Retinal pigment epithelial cell (primary cell): ENCODE measurements at regions not wholly inside any gene's neighbourhood (a gene's known extent, or its start where the extent isn't known, plus 50 kb on each side); places are given as distances from the start of the nearest gene placed in this dataset.

Source experiments
- DNase-seq: peaks from one replicate; pipeline ENCODE4 v3.0.0-alpha.2; 2010; ENCODE audit warnings: low read depth
- H3K4me3 ChIP-seq: 2 replicates; pipeline ENCODE4 v1.5.1; 2011; ENCODE audit warnings: mild to moderate bottlenecking, low read length, control low read depth, moderate library complexity
- TF ChIP-seq, protein P1 (sequence below): conservative IDR thresholded peaks from 2 replicates; pipeline ENCODE4 v1.5.1; 2011; ENCODE audit warnings: low read depth, low read length, control low read depth, inconsistent platforms

DNA sequence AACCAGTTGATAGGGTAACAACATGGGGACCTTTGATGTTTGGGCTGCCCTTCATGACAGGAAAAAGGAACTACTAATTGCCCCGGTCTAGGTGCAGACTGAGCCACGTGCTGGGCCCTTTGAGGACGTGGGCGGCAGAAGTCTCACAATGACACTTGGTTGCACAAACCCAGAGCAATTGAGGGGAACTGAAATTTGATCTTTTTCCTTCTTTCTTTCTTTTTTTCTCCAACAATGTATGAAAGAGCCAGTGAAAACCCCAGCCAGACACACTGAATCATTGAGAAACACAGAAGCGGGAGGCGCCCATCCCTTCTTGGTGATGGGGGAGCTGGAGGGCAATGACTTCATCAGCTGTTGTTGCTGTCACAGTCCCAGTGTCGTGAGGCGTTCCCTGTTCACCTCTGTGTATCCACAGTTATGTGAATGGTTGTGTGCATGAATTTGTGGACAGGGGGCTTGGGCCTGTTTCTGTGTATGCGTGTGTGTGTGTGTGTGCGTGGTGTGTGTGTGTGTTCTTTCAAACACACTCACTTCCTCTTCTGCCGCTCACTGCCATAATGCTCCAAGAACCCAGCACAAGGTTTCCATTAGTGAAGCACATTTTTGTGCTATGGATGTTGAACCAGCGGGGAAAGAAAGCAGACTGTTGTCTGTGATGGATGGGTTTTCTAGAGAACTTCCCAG lies 137.5 kb upstream of the CCND2 start:
- TF ChIP-seq, protein P1, sequence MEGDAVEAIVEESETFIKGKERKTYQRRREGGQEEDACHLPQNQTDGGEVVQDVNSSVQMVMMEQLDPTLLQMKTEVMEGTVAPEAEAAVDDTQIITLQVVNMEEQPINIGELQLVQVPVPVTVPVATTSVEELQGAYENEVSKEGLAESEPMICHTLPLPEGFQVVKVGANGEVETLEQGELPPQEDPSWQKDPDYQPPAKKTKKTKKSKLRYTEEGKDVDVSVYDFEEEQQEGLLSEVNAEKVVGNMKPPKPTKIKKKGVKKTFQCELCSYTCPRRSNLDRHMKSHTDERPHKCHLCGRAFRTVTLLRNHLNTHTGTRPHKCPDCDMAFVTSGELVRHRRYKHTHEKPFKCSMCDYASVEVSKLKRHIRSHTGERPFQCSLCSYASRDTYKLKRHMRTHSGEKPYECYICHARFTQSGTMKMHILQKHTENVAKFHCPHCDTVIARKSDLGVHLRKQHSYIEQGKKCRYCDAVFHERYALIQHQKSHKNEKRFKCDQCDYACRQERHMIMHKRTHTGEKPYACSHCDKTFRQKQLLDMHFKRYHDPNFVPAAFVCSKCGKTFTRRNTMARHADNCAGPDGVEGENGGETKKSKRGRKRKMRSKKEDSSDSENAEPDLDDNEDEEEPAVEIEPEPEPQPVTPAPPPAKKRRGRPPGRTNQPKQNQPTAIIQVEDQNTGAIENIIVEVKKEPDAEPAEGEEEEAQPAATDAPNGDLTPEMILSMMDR = no peak
- no peak overlapping the region for H3K4me3 ChIP-seq
- no peak for DNase-seq

DNA sequence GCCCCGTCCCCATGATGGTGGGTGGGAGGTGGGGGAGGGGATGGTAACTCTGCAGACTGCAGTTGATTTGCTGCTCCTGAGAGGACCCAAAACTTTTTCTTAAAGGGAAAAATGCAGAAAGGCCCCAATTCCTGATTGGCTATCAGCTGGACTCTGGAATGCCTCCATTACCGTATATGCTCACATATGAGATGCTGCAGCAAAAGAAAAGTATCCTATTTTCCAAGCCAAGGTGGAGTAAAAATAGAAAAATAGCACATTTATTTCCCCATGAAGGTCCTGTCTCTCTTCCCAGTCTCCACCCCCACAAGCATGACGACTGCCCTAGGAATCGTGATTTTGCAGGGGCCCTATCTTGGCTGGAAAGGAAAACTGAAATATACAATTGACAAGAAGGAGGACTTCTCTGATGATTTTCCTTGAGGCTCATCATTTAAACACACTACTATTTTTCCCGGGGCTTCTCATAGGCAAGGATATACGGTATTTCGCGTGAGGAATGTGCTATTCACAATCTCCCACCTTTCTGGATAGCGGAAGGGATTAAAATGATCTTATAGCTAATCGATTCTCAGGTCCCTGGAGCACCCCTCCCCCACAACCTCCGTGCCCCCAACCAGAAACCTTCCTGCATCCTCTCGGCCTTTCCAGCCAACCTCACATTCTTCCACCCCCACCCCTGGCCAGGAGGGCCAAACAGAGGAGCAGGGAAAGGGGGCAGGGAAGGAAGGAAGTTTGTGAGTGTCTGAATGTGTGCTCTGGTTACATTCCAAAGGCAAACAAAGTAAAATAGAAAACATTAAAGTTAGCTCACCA lies 138.9 kb upstream of the CCND2 start:
- H3K4me3 ChIP-seq = no peak overlapping the region
- DNase-seq = no peak

DNA sequence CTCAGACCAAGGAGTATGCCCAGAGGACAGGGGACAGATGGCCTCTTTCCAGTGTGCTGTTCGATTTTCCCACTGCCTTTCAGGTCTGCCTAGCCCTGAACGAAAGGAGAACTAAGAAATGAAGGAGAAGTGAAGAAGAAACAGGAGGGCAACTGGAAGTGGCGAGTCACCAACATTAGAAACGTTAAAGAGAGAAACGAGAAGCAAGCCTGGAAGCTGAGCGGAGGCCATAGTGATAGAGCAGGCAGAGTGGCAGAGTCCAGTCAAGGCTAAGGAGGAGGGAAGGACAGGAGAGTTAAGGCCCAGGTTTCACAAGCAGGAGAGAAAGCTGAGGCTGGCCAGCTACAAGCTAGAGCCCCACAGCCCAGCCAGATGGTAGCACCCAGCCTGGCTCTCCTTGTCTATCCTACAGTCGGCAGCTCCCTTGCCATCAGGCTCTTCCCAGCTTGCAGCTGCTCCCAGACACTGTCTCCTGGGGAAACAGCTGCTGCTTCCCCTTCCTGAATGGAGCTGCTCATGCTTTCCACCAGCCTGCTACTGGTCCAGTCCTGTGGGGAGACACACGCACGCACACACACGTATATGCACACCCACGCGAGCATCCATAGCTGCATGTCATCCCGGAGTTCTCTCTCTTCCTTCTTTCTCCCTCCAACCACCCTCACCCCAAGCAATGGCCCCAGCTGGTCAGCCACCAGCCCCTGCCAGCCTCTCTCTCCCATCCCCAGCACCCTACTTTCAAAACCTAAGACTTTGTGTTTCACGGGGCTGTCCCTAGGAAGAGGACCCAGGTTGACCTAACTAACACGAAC lies 139.7 kb upstream of the CCND2 start:
- H3K4me3 ChIP-seq = no peak overlapping the region
- TF ChIP-seq, protein P1 = no peak
- no peak for DNase-seq

More for the DNA sequence above, 138.9 kb upstream of the CCND2 start:
- TF ChIP-seq, protein P1 = no peak

DNA sequence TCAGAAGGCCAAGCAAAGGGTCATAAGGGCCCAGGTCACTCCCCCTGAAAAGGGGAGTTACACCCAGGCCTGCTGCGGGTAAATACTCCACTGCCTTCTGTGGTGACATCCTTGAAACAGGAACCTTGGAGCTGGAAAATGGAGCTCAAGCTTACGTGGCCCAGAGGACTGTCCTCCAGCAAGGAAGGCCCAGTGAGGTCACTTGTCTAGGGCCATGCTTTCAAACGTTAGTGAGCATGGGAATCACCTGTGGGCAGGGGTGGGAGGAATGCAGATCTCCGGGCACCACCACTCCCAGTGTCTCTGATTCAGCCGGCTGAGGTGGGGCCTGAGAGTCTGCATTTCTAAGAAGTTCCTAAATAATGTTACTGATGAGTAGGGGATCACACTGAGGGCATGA lies 140.5 kb upstream of the CCND2 start:
- no peak overlapping the region for H3K4me3 ChIP-seq
- TF ChIP-seq, protein P1 = no peak
- DNase-seq = no peak

DNA sequence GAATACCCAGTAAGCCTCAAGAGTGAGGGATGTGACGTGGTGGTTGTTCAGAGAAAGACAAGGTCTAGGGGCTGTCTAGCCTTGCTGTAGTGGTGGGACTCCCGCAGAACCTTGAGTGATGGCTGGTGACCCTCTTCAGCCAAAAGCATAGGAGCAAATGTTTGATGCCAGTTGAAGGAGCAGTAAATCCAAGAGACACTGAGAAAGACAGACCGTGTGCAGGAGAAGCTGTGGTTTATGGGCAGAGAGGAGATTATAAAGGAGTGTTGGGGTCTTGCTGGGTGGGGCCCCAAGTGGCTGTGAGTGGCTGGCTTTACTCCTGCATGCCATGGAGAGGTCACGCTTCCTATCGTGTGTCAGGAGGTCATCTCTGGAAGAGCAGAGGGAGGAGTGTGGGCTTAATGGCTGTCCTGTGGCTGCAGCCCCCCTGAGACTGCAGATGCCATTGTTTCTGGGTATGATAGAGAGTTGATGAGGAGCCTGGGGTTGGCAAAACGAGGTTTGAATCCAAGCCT lies 152.0 kb upstream of the CCND2 start:
- no peak overlapping the region for H3K4me3 ChIP-seq
- no peak for DNase-seq
- TF ChIP-seq, protein P1 = no peak

DNA sequence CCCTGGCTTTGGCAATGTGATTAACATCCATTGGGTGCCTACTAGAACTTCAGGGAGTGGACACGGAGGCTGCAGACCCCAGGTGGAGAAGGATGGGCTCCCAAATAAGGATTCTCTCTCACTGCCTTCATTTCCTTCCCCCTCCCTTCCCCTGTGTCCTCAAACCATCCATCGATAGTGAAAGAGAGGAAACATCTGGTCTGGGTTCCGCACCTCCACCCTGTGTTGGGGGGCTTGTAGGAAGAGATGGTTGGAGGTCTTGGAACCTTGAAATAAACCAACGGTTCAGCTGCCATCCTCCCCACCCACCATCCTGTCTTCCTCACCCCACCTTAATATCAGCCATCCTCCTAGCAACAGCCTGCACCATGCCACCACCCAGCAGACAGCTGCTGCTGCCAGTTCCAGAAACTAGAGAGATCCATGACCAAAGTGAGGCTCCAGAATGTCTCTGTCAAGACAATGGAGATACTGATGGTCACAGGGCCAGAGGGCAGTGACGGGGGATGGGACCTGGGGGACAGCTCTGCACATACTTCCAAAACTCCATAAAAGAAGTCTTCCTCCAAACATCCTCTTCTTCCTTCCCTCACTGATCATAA lies 153.1 kb upstream of the CCND2 start:
- no peak for DNase-seq
- no peak overlapping the region for H3K4me3 ChIP-seq
- TF ChIP-seq, protein P1 = no peak
